HG03039 (cell line): ENCODE measurements at regions not wholly inside any gene's neighbourhood (a gene's known extent, or its start where the extent isn't known, plus 50 kb on each side); places are given as distances from the start of the nearest gene placed in this dataset.
"Not testable (repeated sequence)": the region's sequence is repeated elsewhere in the genome, so short reads cannot be mapped to it uniquely, and the experiment has no call there.

ENCODE experiments used
- ATAC-seq: cut with Tn5 transposase; IDR thresholded peaks from one replicate; pipeline ENCODE4 v1.9.1; 2021; ENCODE audit warnings: mild to moderate bottlenecking, moderate library complexity; ENCODE audit not compliant: unreplicated experiment

- ATAC-seq = no peak
These were observed 92.5 kb downstream of the MSX2 start for GRCh38 chr5:174816858-174817257.

GRCh38 chr5:174811438-174811837, 87.1 kb downstream of the MSX2 start:
- no peak for ATAC-seq

GRCh38 chr5:174810796-174811195, 86.4 kb downstream of the MSX2 start:
- ATAC-seq = no peak

GRCh38 chr5:174807471-174807870, 83.1 kb downstream of the MSX2 start:
- no peak for ATAC-seq

GRCh38 chr5:174806729-174807128, 82.3 kb downstream of the MSX2 start:
- ATAC-seq = no peak

GRCh38 chr5:174801798-174802197, 77.4 kb downstream of the MSX2 start:
- no peak for ATAC-seq

GRCh38 chr5:174800435-174800834, 76.1 kb downstream of the MSX2 start:
- no peak for ATAC-seq

GRCh38 chr5:174799121-174799520, 74.7 kb downstream of the MSX2 start:
- ATAC-seq = no peak

- ATAC-seq = no peak
These were observed 74.2 kb downstream of the MSX2 start for GRCh38 chr5:174798551-174798951.

GRCh38 chr5:174796711-174797192, 72.4 kb downstream of the MSX2 start:
- ATAC-seq = no peak

- ATAC-seq = no peak
These were observed 70.7 kb downstream of the MSX2 start for GRCh38 chr5:174794931-174795672.

GRCh38 chr5:174793684-174794328, 69.4 kb downstream of the MSX2 start:
- ATAC-seq = peak; percentile 48

- no peak for ATAC-seq
These were observed 68.7 kb downstream of the MSX2 start for GRCh38 chr5:174793076-174793475.

GRCh38 chr5:174792265-174792664, 67.9 kb downstream of the MSX2 start:
- not testable (repeated sequence) for ATAC-seq

- ATAC-seq = no peak
These were observed 66.5 kb downstream of the MSX2 start for GRCh38 chr5:174790906-174791305.

GRCh38 chr5:174789596-174789995, 65.2 kb downstream of the MSX2 start:
- ATAC-seq = no peak

GRCh38 chr5:174785120-174785680, 60.8 kb downstream of the MSX2 start:
- ATAC-seq = no peak
